MM.1S (cell line): ENCODE measurements at regions not wholly inside any gene's neighbourhood (a gene's known extent, or its start where the extent isn't known, plus 50 kb on each side); places are given as distances from the start of the nearest gene placed in this dataset.

Experiments used
- EZH2 ChIP-seq: fragments of 300-600 bp; sonication (generic); optimal IDR thresholded peaks from 2 replicates; pipeline ENCODE3; 2017; ENCODE audit warnings: low read depth, mild to moderate bottlenecking, antibody characterized with exemption, low read length, mixed read lengths
- EZH2phosphoT487 ChIP-seq: fragments of 300-600 bp; sonication (generic); IDR thresholded peaks from 2 replicates; pipeline ENCODE4 v1.6.1; 2018; ENCODE audit warnings: antibody characterized with exemption, low read length
- TF ChIP-seq, protein P1 (sequence below): fragments of 300-600 bp; sonication (generic); IDR thresholded peaks from 2 replicates; pipeline ENCODE4 v1.5.1; 2016; ENCODE audit warnings: antibody characterized with exemption, low read length, mixed read lengths

DNA sequence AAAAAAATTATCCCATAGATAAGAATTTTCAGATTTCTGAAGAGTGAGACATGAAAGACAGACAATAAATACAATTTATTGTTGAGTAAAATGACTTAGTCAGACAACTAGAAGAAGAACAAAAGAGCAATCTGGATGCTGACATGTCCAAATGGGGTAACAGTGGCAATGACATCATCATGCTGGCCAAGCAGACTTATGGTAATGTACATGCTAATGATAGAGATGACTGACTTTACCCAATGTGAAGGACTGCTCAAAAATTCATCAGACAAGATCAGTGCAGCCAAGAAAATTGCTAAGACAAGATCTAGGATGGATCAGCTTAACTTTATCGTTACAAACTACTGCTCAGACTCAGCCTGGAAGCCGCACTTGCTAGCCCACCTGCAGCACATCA is 70.5 kb upstream of the SRD5A2 start:
- no peak for TF ChIP-seq EZH2
- TF ChIP-seq, protein P1, sequence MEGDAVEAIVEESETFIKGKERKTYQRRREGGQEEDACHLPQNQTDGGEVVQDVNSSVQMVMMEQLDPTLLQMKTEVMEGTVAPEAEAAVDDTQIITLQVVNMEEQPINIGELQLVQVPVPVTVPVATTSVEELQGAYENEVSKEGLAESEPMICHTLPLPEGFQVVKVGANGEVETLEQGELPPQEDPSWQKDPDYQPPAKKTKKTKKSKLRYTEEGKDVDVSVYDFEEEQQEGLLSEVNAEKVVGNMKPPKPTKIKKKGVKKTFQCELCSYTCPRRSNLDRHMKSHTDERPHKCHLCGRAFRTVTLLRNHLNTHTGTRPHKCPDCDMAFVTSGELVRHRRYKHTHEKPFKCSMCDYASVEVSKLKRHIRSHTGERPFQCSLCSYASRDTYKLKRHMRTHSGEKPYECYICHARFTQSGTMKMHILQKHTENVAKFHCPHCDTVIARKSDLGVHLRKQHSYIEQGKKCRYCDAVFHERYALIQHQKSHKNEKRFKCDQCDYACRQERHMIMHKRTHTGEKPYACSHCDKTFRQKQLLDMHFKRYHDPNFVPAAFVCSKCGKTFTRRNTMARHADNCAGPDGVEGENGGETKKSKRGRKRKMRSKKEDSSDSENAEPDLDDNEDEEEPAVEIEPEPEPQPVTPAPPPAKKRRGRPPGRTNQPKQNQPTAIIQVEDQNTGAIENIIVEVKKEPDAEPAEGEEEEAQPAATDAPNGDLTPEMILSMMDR = no peak
- no peak for TF ChIP-seq EZH2phosphoT487
